Upper lobe of left lung (tissue), 4 donors: ENCODE measurements at regions not wholly inside any gene's neighbourhood (a gene's known extent, or its start where the extent isn't known, plus 50 kb on each side); places are given as distances from the start of the nearest gene placed in this dataset.

Source experiments
- EP300 ChIP-seq, 4 donors: sonication (generic); formaldehyde crosslinking; IDR thresholded peaks; one replicate each; pipeline ENCODE4 v1.5.1; 2017; ENCODE audit warnings: antibody characterized with exemption in 4 of 4, control low read depth in 2 of 4
- POLR2AphosphoS5 ChIP-seq, 2 donors: sonication (generic); formaldehyde crosslinking; IDR thresholded peaks; one replicate each; pipeline ENCODE4 v1.5.1; 2017; ENCODE audit warnings: antibody characterized with exemption in 2 of 2
- TF ChIP-seq, protein P1 (sequence below), 6 experiments: fragments of 450-650 bp in 4 of 6; fragments of 200-600 bp in 2 of 6; sonication (generic) in 2 of 6; IDR thresholded peaks; one replicate each; pipeline ENCODE4 v1.5.1; 2016 to 2019; ENCODE audit warnings: antibody characterized with exemption in 6 of 6

DNA sequence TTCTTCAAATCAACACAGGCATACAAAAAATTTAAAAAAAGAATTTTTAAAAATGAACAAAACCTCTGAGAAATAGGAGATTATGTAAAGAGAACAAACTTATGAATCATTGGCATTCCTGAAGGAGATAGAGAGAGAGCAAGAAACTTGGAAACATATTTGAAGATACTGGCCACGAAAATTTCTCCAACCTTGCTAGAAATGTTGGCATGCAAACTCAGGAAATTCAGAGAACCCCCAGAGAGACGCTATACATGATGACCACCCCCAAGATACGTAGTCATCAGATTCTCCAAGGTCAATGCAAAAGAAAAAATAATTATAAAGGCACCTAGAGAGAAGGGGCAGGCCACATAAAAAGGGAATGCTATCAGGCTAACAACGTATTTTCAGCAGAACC, 472.5 kb downstream of the MTRR start:
- no peak for TF ChIP-seq EP300 (IDR thresholded peaks at IDR 0.05)
- TF ChIP-seq, protein P1, sequence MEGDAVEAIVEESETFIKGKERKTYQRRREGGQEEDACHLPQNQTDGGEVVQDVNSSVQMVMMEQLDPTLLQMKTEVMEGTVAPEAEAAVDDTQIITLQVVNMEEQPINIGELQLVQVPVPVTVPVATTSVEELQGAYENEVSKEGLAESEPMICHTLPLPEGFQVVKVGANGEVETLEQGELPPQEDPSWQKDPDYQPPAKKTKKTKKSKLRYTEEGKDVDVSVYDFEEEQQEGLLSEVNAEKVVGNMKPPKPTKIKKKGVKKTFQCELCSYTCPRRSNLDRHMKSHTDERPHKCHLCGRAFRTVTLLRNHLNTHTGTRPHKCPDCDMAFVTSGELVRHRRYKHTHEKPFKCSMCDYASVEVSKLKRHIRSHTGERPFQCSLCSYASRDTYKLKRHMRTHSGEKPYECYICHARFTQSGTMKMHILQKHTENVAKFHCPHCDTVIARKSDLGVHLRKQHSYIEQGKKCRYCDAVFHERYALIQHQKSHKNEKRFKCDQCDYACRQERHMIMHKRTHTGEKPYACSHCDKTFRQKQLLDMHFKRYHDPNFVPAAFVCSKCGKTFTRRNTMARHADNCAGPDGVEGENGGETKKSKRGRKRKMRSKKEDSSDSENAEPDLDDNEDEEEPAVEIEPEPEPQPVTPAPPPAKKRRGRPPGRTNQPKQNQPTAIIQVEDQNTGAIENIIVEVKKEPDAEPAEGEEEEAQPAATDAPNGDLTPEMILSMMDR (IDR thresholded peaks at IDR 0.05) = no peak
- no peak for TF ChIP-seq POLR2AphosphoS5 (IDR thresholded peaks at IDR 0.05)
